ENCODE measurements at regions not wholly inside any gene's neighbourhood (a gene's known extent, or its start where the extent isn't known, plus 50 kb on each side); places are given as distances from the start of the nearest gene placed in this dataset.

DNA sequence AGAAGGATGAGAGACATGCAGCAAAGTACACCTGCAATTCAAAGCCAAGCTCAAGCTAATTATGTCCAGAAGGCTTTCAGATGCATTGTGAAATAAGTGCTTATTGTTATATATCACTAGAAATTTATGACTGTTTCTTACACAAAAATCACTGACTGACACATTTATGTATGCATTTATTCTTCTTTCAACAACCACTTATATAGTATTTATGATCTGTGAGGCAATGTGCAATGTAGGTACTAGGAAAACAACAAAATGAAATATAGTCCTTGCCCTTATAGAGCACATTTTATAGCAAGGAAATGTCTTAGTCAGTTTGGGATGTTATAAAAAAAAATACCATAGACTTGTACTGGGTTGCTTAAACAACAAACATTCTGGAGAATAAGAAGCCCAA is 167.6 kb downstream of the YIPF5 start:
- DNase-seq (ENCODE audit: low read depth) = no peak

DNA sequence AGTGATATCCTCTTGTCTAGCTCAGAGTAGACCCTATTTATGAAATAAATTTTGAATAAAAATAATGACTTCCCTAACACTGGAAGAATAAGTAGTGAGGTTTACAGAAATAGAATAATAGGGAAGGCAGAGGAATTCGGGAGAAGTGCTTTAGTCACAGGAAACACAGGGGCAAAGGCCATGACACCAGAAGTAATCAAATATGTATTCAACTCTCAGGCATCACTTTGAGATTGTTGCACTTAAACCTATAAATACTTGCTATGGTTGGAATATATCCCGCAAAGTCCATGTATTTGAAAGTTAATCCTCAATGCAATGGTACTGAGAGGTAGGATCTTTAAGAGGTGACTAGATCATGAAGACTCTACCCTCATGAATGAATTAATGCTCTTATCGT is 166.8 kb downstream of the YIPF5 start:
- peak; percentile 63 for DNase-seq (ENCODE audit: low read depth)

DNA sequence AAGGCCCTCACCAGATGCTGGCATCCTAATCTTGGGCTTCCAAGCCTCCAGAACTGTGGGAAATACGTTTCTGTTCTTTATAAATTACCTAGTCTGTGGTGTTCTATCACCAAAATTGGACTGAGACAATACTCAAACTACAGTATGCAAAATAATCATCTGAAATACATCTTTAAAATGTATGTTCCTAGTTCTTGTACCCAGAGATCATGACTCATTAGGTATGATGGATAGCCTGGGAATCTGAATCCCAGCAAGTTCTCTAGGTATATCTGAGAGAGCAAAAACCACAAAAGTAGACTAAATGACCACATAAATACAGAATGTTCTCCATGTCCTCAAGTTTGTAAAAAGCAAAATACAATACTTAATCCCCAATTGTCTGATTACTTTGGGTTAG is 166.3 kb downstream of the YIPF5 start:
- peak; percentile 96 for DNase-seq (ENCODE audit: low read depth)

DNA sequence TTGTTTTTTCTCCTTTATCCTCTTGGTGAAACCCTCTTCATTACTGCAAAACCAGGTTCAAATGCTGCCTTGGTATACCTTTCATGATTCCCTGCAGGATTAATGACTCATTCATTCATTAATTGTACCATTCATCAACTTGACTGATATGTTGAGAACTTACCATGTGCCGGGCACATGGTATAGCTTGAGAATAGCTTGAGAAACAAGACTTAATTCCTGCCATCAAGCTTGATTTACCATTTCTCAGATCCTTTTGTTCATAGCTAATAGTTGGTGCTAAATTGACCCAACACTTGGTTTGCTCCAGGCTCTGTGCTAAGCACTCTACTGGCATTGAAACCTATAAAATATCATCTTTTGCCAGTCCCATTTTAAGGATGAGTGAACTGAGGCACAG is 165.7 kb downstream of the YIPF5 start:
- DNase-seq (ENCODE audit: low read depth) = peak; percentile 47

DNA sequence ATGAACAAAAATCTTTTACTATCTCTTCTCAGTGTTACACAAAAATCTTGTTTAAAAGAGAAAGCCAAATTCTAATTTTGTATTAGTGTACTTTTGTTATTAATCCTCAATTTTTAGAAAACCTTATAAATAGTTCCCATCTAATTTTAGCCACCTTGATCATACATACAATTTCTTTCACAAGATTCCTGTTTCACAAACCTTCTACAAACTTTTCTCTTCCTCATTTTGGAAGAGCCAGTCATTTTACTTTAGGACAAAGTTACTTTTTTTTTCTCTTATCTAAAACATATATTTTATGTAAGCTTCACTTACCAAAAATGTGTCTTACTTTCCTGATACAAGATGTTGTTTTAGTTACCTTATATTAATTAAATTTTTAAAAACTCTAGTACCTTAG is 161.3 kb downstream of the YIPF5 start:
- no peak for DNase-seq (ENCODE audit: low read depth)

DNA sequence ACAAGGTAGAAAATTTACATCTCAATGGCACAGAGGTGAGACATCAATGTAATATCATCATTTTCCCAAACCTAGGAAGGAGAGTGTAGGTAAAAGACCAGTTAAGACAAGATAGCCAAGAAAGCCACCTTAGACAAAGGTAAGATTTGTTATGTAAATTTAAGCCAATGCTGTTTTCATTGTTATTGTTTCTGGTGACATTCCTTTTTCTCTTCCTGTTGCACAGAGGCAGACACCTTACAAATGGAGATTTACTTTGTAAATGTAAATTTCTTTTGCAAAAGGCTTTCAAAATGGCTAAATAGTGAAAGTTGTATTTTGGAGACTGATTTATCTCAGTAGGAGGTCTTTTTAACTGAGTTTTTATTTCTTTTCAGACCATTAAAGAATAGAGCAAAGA is 159.1 kb downstream of the YIPF5 start:
- DNase-seq (ENCODE audit: low read depth) = no peak

DNA sequence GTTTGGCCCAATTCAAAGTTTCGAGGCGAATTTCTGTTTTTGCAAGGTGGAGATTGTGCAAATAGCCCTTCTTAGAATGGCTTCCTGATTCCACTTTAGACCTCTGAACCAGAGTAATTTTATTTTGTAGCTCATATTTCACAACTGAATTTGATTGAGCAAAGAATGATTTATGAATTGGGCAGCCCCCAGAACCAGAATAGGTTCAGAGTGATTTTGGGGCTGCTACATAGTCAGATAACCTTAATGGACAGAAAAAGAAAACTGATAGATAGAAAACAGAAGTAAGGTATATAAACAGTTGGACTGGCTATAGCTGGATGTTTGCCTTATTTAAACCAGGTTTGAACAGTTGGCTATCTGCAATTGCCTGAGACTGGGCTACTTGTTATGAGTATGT is 156.6 kb downstream of the YIPF5 start:
- DNase-seq (ENCODE audit: low read depth) = no peak

DNA sequence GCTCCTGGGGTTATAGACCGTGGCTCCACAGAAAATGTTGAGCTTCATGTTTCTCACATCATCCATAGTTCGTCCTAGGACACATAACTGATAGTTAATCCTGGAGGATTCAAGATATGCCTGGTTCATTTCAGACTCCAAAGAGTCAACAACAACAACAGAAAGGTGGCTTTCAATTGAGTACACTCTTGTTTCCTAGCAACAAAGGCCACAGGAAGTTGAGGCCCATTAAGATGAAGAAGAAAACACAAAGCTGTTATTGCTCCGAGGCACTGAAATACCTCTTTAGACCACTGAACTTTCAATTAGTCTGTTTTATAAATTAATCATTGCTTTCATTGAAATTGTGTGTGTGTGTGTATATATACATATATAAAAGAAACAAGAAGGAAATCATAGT is 154.5 kb downstream of the YIPF5 start:
- no peak for DNase-seq (ENCODE audit: low read depth)

DNA sequence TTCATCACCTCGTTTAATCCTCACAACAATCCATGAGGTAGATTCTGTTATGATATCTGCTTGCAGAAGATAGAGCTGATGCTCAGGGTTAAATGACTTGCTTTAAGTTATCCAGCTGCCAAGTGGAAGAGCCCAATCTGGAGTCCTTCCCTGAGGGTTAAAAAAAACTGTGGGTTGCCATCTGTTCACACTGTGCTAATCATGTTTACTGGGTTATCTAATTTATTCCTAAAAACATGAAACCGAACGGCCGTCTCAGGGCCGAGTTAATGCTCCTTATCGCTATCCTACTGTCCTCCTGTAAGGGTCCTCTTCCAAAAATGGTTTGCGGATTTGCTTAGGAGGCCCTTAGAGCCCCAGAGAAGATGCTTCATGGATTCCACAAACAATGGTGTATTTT is 153.3 kb downstream of the YIPF5 start:
- DNase-seq (ENCODE audit: low read depth) = no peak

DNA sequence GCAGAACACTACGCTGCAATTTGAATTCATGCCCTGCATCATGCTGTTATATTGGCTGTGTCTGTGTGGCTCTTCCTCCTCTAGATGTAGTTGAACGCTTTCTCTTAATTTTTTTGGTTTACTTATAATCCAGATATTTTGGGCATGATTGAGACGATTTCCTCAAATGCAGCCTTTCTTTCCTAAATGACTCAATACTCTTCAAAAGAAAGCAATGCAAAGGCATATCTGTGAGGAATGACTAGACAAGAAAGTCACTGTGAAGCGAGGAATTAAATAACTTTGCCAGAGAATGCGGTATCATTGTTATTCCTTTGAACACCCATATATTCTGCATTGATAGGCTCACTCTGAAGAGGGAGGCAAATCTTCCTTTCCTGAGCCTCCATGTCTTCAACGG is 152.8 kb downstream of the YIPF5 start:
- no peak for DNase-seq (ENCODE audit: low read depth)

DNA sequence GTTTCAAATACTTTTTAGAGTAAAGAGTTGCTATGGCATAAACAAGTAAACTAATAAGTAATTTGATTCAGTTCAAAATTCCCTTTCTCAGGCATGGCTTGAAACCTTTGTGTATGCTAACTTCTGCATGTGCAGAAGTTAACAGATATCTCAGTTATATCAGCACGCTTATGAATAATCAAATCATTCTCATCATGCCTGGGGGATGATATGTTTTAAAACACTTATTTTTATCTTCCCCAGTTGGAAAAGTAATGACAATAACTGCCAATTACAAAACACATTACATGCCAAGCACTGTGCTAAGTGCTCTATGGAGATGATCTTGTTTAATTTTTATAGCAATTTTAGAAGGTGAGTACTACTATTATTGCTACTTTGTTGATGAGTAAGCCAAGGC is 146.4 kb downstream of the YIPF5 start:
- no peak for DNase-seq (ENCODE audit: low read depth)

DNA sequence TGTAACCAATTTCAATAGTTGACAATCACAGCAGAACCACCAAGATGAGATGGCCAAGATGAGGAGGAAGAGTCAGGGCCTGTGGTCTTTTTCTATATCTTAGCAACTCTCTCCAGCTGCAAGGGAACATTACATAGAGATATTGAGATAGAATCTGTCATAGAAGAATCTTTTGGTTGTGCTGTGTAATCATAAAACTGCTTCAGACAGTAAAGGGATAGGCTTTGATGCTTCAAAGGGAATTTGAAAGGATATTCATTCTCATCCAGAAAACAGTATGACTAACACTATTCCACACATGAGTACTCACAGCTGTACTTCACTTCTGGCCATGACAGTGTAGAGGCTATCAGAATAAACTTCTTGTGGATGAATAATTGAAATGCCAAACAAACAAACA is 145.9 kb downstream of the YIPF5 start:
- DNase-seq (ENCODE audit: low read depth) = no peak

DNA sequence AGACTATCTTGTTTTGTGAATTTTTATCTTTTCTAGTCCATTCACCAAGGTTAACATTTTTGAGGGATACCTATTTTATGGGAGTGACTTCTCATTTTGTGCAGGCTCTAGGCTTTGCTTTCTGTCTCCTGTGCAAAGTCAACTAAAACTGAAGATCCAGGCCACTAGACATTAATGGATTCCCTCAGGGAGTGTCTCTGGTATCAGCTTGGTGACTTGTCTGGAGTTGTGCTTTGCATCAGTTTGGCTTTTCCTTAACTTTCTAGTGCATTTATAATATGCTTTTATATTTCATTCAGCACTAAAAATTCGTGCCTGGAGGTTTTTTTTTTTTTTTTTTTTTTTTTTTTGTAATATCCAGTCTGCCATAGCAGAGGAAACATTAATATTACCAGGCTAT is 144.2 kb downstream of the YIPF5 start:
- no peak for DNase-seq (ENCODE audit: low read depth)

DNA sequence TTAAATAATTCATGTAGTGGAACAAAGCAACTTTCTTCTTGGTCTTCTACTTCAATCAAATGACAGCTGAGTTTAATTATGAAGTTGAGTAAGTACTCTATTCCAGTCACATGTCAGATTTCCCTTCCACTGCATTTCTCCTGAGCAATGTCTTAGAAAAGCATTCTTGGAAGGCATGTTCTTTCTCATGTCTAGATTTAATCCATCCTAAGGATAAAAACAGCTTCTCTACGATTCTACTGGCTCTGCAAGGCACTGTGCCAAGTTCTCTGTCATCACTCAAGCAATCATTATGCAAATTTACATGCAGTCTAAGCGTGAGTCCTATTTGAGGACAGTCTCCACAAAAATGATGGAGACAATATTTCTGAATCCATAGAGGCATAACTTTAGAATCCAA is 142.4 kb downstream of the YIPF5 start:
- DNase-seq (ENCODE audit: low read depth) = peak; percentile 56

DNA sequence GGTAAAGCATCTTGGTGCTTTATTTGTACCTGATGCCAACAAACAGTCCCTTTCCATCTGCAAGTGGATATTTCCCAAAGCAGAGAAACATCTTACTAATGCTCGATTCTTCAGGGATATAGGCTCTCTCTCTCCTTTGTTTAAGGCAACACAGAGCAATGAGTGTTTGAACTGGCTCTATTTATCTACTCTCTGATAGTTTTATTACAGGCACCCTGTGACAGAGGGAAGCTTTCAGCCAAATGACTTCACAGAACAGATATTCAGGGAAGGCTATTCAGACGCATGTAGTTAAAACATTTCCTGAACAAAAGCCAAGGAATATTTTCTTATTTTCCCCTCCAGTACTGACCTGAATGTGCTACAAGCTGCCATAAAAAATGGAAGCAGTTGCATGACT is 141.8 kb downstream of the YIPF5 start:
- peak; percentile 31 for DNase-seq (ENCODE audit: low read depth)

DNA sequence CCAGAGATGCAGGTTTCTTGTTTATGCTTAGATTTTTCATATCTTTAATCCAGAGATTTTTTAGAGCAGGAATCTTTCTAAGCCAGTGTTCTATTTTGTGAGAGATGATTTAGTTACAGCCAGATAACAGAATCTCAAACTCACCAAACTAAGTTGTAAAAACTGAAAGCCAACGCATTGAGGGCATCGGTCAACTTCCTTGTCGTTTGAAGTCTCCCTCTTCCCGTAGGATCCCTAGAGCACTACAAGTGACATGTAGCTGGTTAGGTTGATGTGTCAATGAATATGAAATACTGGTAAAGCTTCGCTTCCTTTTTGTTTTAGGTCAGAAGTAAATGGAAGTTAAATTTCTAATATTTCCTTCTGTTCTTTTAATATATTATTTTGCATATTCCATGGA is 139.6 kb downstream of the YIPF5 start:
- DNase-seq (ENCODE audit: low read depth) = no peak

DNA sequence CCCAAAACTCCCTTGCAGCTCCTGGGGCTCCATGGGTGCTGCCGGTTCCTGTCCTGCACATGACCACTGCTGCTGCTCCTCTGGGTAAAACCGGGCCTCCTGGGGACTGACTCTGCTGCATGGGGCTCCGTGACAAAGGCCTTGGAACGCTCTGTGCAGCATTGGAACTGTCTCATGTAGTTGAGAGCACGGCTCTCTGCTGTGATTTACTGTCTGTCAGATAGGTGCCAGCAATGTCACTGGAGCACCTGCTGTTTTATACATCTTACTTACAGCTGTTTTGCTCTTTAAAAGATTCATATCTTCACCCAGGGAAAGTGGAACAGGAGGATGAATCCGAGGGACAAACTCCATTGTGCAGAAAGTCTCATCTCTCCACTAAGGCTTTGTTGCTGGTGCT is 138.1 kb downstream of the YIPF5 start:
- DNase-seq (ENCODE audit: low read depth) = peak; percentile 14

DNA sequence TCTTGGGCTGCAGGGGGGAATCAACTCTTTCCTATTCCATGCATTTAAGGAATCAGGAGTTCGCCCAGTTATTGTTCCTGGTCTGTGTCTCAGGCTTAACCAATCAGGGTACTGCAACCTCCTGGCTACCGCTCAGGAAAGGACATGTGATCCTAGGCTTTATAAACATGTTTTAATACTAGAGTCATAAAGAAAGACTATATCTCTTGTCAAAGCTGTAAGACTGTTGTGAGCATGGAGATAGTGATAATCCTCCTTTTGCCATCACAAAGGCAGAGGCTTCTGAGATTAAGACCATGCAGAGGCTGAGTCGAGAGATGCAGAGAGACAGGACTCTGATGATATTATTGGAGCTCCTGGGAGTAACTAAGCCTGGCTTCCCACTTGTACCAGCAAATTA is 137.0 kb downstream of the YIPF5 start:
- no peak for DNase-seq (ENCODE audit: low read depth)

DNA sequence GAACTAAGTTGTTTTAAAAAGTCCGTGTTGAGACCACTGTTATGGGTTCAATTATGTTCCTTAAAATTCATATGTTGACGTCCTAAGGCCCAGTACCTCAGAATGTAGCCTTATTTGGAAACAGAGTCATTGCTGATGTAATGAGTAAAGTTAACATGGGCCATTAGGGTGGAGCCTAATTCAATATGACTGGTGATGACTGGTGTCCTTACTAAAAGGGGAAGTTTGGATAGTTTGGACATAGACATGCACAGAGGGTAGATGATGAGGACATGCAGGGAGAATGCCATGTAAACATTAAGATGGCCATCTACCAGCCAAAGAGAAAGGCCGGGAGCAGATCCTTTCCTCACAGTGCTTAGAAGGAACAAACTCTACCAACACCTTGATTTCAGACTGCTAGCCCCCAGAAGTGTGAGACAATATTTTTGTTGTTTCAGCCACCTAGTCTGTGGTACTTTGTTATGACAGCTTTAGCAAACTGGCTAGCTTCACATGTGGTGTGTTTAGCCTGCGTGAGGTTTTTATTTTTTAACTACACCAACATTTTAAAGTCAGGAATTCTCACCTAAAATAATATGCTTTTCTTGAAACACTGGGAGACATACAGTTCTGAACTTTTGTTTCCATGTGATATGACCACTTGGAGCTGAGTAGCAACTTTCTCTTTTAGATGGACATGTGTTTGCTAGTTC is 135.3 kb downstream of the YIPF5 start:
- no peak for DNase-seq (ENCODE audit: low read depth)

DNA sequence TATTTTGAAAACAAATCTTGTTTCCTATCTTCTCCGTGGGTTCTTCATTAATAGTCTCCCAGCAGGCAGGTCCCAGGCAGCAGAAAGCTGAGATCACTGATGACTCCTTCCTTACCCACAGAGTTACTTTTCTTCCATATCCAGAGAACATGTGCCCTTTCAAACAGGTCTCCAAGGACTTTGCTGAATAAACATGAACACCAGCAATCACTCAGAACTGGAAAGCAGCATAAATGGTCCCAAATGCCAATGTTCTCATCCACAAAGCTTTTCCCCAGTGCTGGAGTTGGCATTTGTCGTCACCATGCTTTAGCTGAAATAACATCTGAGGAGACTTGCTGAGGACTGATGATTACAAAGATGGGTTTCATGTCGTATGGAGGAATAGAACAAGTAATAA is 134.0 kb downstream of the YIPF5 start:
- DNase-seq (ENCODE audit: low read depth) = peak; percentile 64

DNA sequence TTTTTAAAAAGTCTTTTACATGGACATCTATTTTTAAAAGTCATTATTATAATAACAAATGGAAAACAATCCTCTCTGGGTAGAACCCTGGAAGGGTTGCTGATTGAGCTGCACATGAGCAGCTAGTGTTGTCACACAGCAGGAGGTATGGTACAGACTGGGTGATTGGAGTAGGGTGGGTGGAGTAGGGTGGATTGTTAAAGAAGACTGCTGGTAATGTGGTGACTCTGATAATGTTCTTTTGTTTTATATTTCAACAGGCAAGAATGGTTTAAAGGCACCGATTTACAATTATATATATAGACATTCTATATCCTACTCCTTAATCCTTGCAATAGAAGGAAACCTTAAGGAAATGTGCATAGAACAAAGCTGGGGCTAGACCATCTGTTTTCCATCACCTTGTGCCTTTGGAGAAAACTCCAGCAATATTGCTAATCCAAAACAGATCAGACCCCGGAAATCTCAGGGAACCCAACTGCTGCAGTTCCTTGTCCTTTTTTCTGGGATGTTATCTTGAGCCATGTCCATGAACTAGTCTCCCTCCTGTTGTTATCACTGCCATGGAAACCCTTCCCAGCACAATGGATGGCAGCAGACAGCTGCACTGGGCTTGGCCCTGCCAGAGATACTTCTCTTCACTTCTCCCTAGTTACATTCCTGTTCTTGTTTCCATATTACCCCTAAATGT is 129.7 kb downstream of the YIPF5 start:
- peak; percentile 67 for DNase-seq (ENCODE audit: low read depth)

DNA sequence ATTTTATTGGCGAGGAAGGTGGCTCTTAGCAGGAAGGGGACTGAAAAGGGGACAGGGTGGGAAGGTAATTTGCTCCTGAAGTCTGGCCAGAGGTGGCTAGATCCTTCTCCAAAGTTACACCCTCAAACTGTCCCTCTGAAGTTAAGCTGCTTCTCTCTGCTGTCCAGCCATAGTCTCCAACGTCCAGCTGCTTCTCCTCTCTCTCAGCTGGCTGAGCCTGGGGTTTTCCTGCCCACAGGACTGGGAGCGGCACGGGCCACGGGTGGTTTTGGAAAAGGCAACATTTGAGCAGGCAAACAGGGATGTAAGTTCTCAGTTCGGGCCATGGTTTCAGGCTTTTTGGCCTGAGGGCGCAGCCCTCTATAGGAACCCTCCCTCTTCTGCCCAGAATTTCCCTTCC is 128.3 kb downstream of the YIPF5 start:
- no peak for DNase-seq (ENCODE audit: low read depth)

DNA sequence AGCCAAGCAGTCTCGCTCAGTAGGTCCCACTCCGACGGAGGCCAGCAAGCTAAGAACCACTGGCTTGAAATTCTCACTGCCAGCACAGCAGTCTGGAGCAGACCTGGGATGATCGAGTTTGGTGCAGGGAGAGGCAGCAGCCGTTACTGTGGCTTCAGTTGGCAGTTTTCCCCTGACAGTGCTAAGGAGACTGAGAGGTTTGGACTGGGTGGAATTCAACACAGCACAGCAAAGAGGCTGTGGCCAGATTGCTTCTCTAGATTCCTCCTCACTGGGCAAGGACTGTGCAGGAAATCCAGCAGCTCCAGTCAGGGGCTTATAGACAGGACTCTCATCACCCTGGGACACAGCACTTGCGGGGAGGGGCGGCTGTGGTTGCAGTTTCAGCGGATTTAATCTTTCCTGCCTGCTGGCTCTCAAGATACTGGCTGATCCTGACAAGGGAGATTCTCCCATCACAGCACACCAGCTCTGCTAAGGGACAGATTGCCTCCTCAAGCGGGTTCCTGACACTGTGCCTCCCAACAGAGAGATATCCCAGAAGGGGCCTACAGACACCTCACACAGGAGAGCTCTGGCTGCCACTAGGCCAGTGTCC is 122.1 kb downstream of the YIPF5 start:
- no peak for DNase-seq (ENCODE audit: low read depth)

Data from LHCN-M2 (cell line).